Endometrial microvascular endothelial cells (primary cell): ENCODE measurements at regions not wholly inside any gene's neighbourhood (a gene's known extent, or its start where the extent isn't known, plus 50 kb on each side); places are given as distances from the start of the nearest gene placed in this dataset.
"Not testable (repeated sequence)": the region's sequence is repeated elsewhere in the genome, so short reads cannot be mapped to it uniquely, and the experiment has no call there.

Experiments used
- in situ Hi-C: cut with HindIII; loops from 2 replicates; pipeline ENCODE4 v1.10.0; 2017; ENCODE audit warnings: low sequenced_read_pairs, low pct_unique_long_range_greater_than_20kb; ENCODE audit errors: inconsistent ontology term

DNA sequence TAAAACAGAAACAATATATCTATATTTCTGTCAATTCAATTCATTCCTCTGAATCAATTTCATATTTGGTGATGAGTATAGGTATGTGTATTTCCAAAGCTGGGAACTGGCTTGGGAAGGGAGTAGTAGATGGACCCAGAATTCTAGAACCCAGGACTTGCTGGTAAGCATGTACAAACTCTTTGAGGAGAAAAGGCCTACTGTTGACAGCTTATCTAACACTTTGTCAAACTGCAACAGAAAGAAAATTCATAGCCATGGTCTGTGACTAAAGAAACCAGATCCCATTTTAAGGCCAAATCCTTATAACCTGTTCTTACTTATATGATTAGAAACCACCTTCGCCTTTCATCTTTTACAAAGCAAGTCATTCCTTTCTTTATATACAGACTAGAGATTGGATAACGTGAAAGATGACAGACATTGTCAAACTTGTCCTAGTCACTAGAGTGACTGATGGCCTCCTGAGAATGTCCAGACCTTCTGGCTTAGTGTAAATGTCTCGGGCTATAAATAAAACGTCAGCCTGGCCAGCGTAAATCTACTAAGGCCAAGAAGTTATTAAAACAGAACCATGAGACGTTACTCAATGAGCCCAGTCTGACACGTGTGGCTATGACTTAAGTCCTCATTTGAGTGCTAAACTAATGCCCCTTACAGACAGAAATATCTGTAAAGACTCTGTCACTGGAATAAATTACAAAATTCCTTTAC lies 152.3 kb downstream of the ALDH8A1 start:
- in situ Hi-C loops: no loop called here

DNA sequence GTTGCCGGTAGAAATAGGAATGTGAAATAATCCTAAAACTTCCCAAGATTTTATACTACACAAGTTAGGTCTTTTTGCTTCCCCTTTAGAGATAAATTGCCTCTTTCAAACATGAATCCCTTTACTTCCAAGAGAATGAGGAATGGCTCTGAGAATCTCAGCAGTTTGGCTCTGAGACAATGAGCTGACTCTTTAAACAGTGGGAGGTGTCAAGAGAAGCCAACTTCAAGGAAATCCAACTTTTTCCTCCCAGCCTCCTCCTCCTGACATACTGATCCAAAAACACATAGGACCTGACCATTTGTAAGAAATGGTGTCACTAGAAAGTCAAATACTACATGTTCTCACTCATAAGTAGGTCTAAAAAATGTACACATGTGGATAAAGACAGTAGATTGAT lies 154.2 kb downstream of the ALDH8A1 start:
- in situ Hi-C loops: no loop called here

DNA sequence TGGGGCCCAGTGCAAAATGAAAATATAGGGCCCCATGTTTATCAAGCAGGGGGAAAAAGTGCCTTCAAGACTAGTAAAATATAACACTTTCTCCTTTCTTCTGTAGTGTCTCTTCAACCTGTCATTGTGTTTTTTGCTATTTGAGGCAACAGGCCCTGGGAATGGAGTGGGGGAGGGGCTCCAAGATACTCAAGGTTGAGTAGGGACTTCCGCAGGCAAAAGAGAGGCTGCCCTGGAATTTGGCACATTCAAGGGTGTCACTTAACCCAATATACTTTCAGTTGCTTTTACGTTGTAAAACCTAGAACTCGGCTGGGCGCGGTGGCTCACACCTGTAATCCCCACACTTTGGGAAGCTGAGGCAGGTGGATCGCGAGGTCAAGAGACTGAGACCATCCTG lies 154.9 kb downstream of the ALDH8A1 start:
- in situ Hi-C loops: no loop called here

DNA sequence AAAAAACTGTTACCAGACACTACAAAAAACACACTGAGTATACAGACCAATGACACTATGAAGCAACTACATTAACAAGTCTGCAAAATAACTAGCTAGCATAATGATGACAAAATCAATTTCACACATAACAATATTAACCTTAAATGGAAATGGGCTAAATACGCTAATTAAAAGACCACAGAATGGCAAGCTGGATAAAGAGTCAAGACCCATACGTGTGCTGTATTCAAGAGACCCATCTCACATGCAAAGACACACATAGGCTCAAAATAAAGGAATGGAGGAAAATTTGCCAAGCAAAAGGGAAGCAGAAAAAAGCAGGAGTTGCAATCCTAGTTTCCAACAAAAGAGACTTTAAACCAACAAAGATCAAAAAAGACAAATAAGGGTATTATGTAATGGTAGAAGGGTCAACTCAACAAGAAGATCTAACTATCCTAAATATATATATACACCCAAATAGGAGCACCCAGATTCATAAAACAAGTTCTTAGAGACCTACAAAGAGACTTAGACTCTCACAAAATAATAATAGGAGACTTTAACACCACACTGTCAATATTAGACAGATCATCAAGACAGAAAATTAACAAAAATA lies 158.6 kb downstream of the ALDH8A1 start:
- in situ Hi-C loops: not testable (repeated sequence)

DNA sequence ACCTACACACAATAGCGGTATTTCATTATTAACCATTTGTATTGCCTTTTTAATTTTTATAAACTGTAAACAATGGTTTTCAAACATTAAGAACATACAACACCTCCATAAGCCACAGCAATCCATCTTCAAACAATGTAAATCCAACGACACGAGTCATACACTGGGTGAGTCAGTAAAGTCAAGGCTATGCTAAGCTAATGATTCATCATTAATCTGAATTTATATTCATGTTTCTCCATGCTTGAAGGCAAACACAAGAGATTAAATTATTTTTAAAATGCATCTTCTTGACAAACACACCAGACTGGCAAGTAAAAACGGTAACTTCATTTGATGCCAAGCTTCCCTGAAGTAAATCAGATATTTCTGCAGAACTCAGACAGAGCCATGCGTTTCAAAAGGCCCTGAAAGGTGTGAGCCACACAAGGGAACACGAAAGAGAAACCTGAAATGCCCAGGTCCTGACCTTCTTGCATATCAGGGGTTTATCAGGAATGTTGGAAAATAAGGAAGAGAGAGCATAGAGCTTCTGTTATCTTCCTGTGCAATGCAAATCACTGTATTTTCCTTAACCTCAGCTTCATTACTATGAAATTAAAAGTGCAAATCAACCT lies 162.5 kb downstream of the ALDH8A1 start:
- in situ Hi-C loops: no loop called here

DNA sequence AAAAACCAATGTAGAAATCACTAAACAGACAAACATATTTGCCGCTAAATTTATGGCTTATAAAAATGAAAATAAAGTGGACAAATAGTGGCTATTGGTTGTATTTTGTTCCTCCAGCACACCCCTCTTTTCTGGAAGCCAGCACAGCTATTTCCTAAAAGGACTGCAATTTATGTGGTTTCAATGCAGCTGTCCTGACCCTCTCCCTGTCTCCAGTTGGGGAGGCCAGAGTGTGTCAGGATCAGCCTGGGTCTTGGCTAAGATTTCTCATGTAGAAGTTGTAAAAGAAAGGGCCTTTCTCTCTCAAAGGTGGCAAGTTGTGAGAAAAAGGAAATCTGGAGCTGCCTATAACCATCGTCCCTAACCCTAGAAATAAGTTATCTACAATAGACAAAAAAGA lies 165.6 kb downstream of the ALDH8A1 start:
- in situ Hi-C loops: no loop called here

DNA sequence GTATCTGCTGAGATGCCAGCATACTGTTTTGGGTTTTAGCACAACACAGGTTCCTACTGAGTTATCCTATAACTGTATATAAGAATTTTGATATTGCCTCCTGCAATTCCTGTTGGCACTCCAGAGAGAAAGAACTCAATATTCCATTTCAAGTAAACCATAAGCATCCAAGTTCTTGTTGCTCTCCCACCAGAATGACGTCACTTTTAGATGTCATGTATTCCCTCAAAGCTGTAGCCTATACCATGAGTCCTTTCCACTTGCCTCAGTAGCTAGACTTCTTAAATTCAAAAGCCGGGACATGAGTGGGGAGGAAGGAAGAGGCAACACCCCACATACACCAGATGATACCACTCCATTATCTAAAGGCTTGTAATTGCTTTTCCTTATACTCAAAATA lies 171.5 kb downstream of the ALDH8A1 start:
- in situ Hi-C loops: no loop called here

DNA sequence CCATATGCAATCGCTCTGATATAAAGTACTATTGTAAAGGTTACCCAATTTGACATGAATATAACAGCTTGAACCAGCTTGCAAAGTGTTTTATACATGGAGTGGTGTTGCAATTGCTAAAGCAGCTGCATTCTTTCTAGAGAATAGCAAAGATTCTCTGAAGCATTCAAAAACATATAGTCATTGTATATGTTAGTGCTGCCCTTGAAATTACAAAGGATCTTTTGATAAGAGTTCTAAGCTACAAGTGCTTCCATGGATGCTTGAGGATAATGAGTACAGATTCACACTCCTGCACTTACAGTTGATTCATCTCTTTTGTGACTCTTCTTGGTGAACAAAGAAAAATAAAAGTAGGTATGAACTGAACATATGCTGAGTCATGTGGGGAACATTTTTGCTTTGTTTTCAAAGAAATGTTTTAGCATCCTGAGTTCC lies 175.7 kb downstream of the ALDH8A1 start:
- in situ Hi-C loops: no loop called here

DNA sequence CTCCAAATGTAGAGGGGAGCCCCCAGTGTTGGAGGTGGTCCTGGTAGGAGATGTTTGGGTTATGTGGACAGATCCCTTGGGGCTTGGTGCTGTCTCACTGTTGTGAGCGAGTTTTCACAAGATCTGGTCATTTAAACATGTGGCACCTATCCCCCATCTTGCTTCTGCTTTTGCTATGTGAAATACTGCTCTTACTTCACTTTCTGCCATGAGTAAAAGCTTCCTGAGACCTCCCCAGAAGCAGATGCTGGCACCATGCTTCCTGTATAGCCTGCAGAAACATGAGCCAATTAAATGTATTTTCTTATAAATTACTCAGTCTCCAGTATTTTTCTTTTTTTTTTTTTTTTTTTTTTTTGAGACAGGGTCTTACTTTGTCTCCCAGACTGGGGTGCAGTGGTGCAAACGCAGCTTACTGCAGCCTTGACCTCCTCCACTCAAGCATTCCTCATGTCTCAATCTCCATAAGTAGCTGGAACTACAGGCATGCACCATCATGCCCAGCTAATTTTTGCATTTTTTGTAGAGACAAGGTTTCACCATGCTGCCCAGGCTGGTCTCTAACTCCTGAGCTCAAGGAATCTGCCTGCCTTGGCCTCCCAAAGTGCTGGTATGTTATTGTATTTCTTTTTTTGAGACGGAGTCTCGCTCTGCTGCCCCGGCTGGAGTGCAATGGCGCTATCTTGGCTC lies 177.1 kb downstream of the ALDH8A1 start:
- in situ Hi-C loops: no loop called here

DNA sequence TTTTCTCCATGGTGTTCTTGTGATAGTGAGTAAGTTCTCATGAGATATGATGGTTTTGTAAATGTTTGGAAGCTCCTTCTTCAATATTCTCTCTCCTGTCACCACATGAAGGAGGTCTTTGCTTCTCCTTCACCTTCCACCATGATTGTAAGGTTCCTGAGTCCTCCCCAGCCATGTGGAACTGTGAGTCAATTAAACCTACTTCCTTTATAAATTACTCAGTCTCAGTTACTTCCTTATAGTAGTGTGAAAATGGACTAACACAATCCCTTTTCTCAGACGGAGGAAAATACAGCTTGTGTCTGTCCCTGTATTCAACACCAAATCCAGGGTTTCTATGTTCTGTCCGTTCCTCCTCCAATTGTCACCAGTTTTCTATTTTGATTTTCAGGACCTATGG lies 181.0 kb downstream of the ALDH8A1 start:
- in situ Hi-C loops: no loop called here

DNA sequence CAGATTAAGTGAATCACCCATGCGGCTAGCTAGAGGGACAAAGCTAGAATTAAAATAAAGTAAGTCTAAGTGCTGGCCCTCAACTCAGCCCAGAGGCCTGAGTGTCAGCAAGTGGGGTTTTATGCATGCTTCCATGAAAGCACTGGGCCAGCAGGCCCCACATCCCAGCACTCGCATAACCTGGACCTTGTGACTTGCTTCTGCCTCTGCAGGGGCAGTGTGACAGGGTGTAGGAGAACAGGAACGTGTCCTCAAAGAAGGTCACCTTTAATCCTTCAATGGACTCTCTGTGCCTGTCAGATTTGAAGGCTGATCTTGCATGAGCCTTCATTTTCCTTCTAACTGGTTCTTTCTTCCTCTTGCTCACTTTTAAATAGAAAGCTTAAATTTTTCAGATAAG lies 183.4 kb downstream of the ALDH8A1 start:
- in situ Hi-C loops: no loop called here

DNA sequence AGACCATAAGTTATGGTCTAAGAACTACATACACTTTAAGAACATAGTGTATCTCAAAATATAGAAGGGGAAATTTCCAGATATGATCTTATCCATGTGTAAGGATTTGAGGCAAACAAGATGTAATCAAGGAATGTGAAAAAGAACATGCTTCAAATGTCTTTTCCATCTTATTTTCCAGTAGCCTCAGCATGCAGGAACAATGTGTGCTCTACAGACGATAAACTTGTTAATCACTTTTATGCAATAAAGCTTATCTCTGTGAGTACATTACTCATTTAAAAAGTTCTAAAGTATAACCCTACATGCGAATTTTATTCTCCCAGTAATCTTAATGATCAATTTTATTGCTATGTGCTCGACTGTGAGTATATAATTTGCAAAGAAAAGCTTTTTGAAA lies 185.2 kb downstream of the ALDH8A1 start:
- in situ Hi-C loops: no loop called here

DNA sequence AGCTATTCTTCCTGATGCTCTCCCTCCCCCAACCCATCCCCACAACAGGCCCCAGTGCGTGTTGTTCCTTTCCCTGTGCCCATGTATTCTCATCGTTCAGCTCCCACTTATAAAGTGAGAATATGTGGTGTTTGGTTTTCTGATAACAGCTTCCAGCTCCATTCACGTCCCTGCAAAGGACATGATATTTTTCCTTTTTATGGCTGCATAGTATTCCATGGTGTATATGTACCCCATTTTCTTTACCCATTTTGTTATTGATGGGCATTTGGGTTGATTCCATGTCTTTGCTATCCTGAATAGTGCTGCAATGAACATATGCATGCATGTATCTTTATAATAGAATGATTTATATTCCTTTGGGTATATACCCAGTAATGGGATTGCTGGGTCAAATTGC lies 186.3 kb downstream of the ALDH8A1 start:
- in situ Hi-C loops: not testable (repeated sequence)

DNA sequence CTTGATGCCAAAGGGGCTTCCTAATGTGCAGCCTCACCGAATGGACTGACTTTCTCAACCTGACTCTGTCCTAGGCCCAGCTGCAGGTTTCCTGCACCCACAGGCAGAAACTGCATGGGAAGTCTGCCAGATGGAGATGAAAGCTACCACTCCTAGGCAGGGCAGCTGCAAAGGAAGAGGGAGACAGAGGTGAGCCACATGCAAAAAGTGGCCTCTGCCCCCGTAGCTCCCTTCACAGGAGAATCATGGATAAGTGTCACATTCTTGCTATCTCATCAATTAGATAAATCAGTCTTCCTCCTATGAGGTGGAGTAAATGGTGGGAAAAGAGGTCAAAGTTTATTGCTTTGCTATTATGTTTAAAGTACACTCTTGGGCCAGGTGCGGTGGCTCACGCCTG lies 191.3 kb downstream of the ALDH8A1 start:
- in situ Hi-C loops: no loop called here

DNA sequence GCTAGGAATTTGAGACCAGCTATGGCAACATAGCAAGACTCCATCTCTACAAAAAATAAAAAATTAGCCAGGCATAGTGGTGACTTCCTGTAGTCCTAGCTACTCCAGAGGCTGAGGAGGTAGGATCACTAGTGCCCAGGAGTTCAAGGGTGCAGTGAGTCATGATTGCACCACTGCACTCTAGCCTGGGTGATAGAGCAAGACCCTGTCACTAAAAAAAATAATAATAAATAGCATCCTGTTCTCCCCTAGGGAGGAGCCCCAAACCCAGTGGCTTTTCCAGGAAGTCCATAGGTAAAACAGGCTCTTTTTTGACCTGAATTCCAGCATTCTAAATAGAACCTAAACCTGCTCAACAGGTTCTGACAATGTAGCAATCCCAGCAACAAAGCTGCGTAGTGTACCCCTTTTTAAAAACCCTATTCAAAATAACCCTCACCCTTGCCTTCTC lies 192.0 kb downstream of the ALDH8A1 start:
- in situ Hi-C loops: no loop called here

DNA sequence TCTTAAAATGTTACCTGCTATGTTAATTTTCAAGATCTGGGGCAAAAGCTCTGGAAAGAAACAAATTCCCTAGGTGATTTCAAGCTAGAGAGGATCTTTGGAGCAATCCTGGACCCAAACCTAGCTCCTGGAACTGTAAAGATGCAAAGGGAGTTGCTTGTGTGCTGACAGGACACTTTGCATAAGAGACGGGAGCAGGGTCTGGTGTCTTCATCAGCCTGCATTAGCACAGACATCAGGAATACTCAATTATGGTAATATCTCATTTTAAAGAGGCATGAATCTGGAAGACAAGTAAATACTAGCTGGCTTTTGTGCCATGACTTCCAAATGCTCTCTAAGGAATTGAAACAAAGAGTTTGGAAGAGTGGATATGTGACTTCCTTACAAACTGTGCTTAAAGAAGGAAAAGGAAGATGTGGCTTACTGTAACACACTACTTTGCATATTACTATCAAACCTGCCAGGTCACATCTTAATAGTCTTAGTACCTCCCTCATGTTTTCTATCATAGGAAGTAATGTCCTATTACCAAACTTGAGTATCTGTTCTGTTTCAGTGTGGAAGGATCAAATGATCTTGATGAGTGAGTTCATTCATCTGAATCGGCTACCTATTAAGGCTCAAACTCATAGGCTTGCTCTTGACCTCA lies 193.4 kb downstream of the ALDH8A1 start:
- in situ Hi-C loops: no loop called here

DNA sequence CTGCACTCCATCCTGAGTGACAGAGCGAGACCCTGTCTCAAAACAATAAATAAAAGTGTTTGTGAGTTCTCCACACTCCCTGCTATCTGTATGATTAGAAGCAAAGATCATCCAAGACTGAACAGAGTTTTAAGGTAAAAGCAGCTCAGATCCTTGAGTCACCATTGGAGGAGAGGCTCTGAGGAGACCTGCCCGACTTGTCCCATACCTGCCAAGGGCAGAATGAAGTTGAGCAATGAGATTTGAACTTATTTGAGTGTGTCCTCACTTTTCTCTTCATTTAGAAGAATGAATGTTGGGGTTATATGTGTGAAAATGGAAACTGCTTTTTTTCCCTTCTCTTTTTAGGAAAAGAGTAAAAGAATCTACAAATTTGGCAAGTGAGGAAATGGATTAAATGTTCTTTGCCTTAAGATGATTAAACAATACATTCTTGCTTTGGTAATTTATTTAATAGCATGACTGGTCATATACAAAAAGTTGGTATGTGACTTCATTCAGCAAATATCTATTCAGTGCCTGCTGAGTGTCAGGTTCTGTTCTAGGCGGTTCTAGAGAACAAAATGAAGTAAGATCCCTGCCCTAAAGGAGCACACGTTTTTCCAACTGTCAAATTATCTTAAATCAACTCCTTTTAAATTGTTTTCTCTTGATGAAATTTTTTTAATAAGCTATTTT lies 195.7 kb downstream of the ALDH8A1 start:
- in situ Hi-C loops: no loop called here

DNA sequence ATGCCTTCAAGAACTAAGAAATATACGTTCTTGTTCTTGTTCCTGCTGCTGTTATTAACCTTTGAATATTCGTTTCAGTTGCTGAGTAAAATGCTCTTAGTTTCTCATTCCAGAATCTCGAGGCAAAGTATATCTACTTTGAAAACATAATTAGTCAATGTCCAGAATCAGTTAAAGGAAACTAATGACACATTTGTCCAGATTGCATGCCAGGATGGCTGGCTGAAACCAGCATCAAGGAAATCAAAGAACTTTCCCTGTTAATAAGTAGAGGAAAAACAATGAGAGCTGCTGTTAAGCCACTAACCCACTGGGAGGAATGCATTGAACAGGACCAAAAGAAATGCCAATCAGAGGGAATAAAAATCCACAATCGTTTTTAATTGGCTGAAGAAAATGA lies 196.9 kb downstream of the ALDH8A1 start:
- in situ Hi-C loops: no loop called here

DNA sequence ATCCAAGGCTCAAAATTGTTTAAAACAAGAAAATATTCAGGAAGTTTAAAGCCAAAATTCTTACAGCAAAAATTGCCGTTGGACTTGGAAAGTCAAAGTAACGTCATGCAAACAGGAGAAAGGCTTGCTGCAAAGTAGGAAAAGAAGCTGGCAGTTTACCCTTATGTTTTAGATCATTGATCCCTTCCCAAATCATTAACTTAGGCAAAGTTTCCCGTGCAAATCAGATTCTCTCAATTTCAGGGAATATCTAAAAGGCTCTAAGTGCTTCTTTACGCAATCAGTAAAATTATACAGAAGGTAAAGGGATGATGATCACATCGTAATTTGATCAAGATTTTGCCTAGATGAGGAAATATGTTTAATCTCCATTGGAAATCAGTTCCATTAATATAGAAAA lies 197.5 kb downstream of the ALDH8A1 start:
- in situ Hi-C loops: no loop called here
